ENCODE measurements at regions not wholly inside any gene's neighbourhood (a gene's known extent, or its start where the extent isn't known, plus 50 kb on each side); places are given as distances from the start of the nearest gene placed in this dataset.

- TF ChIP-seq, protein P1, sequence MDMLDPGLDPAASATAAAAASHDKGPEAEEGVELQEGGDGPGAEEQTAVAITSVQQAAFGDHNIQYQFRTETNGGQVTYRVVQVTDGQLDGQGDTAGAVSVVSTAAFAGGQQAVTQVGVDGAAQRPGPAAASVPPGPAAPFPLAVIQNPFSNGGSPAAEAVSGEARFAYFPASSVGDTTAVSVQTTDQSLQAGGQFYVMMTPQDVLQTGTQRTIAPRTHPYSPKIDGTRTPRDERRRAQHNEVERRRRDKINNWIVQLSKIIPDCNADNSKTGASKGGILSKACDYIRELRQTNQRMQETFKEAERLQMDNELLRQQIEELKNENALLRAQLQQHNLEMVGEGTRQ (IDR thresholded peaks at IDR 0.05; ENCODE audit: low read depth, low read length) = no peak
- TF ChIP-seq, protein P2, sequence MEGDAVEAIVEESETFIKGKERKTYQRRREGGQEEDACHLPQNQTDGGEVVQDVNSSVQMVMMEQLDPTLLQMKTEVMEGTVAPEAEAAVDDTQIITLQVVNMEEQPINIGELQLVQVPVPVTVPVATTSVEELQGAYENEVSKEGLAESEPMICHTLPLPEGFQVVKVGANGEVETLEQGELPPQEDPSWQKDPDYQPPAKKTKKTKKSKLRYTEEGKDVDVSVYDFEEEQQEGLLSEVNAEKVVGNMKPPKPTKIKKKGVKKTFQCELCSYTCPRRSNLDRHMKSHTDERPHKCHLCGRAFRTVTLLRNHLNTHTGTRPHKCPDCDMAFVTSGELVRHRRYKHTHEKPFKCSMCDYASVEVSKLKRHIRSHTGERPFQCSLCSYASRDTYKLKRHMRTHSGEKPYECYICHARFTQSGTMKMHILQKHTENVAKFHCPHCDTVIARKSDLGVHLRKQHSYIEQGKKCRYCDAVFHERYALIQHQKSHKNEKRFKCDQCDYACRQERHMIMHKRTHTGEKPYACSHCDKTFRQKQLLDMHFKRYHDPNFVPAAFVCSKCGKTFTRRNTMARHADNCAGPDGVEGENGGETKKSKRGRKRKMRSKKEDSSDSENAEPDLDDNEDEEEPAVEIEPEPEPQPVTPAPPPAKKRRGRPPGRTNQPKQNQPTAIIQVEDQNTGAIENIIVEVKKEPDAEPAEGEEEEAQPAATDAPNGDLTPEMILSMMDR (conservative IDR thresholded peaks at IDR 0.05; ENCODE audit: low read depth, low read length) = no peak
Measured at GRCh38 chr11:94675239-94675638, 92.9 kb upstream of the AMOTL1 start.

All from IMR-90 (cell line).